CD14-positive monocyte (primary cell): ENCODE measurements at regions not wholly inside any gene's neighbourhood (a gene's known extent, or its start where the extent isn't known, plus 50 kb on each side); places are given as distances from the start of the nearest gene placed in this dataset.

ENCODE experiments used
- DNase-seq, 3 donors: peaks; one replicate each; pipeline ENCODE4 v3.0.0-alpha.2; 2011 to 2022
- H2AFZ ChIP-seq: 2 replicates; pipeline ENCODE4 v1.6.0; 2012; ENCODE audit warnings: mild to moderate bottlenecking, low read depth, low read length, inconsistent platforms; ENCODE audit not compliant: insufficient read depth, poor library complexity, severe bottlenecking
- H3K27ac ChIP-seq, 2 donors: 1 replicate in 1 of 2; 2 replicates in 1 of 2; pipeline ENCODE4 v1.5.1; 2012 to 2013; ENCODE audit warnings: low read length in 2 of 2, control low read depth in 1 of 2, inconsistent platforms in 1 of 2, low read depth in 1 of 2, mild to moderate bottlenecking in 1 of 2
- H3K27me3 ChIP-seq, 2 donors: one replicate each; pipeline versions ENCODE4 v1.6.0 to v1.6.1; 2011 to 2013; ENCODE audit warnings: low read length in 2 of 2; ENCODE audit not compliant: control insufficient read depth in 2 of 2, insufficient read depth in 2 of 2
- H3K36me3 ChIP-seq, 2 donors: replicated peaks in 1 of 2; 1 replicate in 1 of 2; 2 replicates in 1 of 2; pipeline versions ENCODE4 v1.5.1 to v1.6.1; 2012 to 2013; ENCODE audit warnings: low read length in 2 of 2, control low read depth in 1 of 2, inconsistent platforms in 1 of 2, mild to moderate bottlenecking in 1 of 2; ENCODE audit not compliant: insufficient read depth in 2 of 2, control insufficient read depth in 1 of 2
- H3K4me1 ChIP-seq, 2 donors: 1 replicate in 1 of 2; 2 replicates in 1 of 2; pipeline versions ENCODE4 v1.5.1 to v1.6.1; 2012 to 2013; ENCODE audit warnings: low read length in 2 of 2, control low read depth in 1 of 2, inconsistent platforms in 1 of 2, mild to moderate bottlenecking in 1 of 2, moderate library complexity in 1 of 2; ENCODE audit not compliant: insufficient read depth in 2 of 2, control insufficient read depth in 1 of 2
- H3K4me2 ChIP-seq: replicated peaks from 2 replicates; pipeline ENCODE3; 2012; ENCODE audit warnings: low read length, moderate library complexity, mild to moderate bottlenecking; ENCODE audit not compliant: poor library complexity, severe bottlenecking; ENCODE audit errors: extremely low read depth
- H3K4me3 ChIP-seq, 3 experiments: fragments of 200-600 bp in 1 of 3; sonication (generic) in 1 of 3; replicated peaks in 1 of 3; 1 replicate in 2 of 3; 2 replicates in 1 of 3; pipeline ENCODE4 v1.5.1; 2011 to 2013; ENCODE audit warnings: low read length in 3 of 3, mild to moderate bottlenecking in 3 of 3, control low read depth in 2 of 3, low read depth in 2 of 3, inconsistent platforms in 1 of 3, moderate library complexity in 1 of 3
- H3K79me2 ChIP-seq: 2 replicates; pipeline ENCODE4 v1.6.0; 2012; ENCODE audit warnings: mild to moderate bottlenecking, control low read depth, inconsistent platforms, low read length, moderate library complexity; ENCODE audit not compliant: insufficient read depth
- H3K9ac ChIP-seq: 2 replicates; pipeline ENCODE4 v1.6.0; 2017; ENCODE audit warnings: low read length, mild to moderate bottlenecking; ENCODE audit not compliant: insufficient read depth, poor library complexity, severe bottlenecking
- H3K9me3 ChIP-seq, 2 donors: replicated peaks in 1 of 2; 1 replicate in 1 of 2; 2 replicates in 1 of 2; pipeline versions ENCODE4 v1.5.1 to v1.6.1; 2012 to 2013; ENCODE audit warnings: low read length in 2 of 2, control low read depth in 1 of 2; ENCODE audit not compliant: control insufficient read depth in 1 of 2, insufficient read depth in 1 of 2
- H4K20me1 ChIP-seq: 2 replicates; pipeline ENCODE4 v1.6.0; 2012; ENCODE audit warnings: mild to moderate bottlenecking, low read length, control low read depth, moderate library complexity; ENCODE audit not compliant: insufficient read depth
- H3K27ac Mint-ChIP-seq, 7 donors: one replicate each; pipeline ENCODE4 v1.8.0; 2020; ENCODE audit warnings: mild to moderate bottlenecking in 7 of 7, mixed read lengths in 7 of 7, moderate library complexity in 6 of 7, inconsistent platforms in 2 of 7
- H3K27me3 Mint-ChIP-seq, 3 donors: one replicate each; pipeline ENCODE4 v1.8.0; 2021 to 2022; ENCODE audit warnings: low read depth in 3 of 3, mild to moderate bottlenecking in 3 of 3, mixed read lengths in 3 of 3, moderate library complexity in 3 of 3, inconsistent platforms in 1 of 3
- H3K36me3 Mint-ChIP-seq, 2 donors: one replicate each; pipeline ENCODE4 v1.8.0; 2020; ENCODE audit warnings: mixed read lengths in 2 of 2, inconsistent platforms in 1 of 2, mild to moderate bottlenecking in 1 of 2
- H3K4me1 Mint-ChIP-seq: one replicate; pipeline ENCODE4 v1.8.0; 2020; ENCODE audit warnings: mild to moderate bottlenecking, mixed read lengths
- H3K4me3 Mint-ChIP-seq, 2 donors: one replicate each; pipeline ENCODE4 v1.8.0; 2020; ENCODE audit warnings: mild to moderate bottlenecking in 2 of 2, mixed read lengths in 2 of 2, moderate library complexity in 1 of 2
- H3K9me3 Mint-ChIP-seq, 7 donors: one replicate each; pipeline ENCODE4 v1.8.0; 2020 to 2022; ENCODE audit warnings: mixed read lengths in 7 of 7, mild to moderate bottlenecking in 6 of 7, moderate library complexity in 6 of 7, inconsistent platforms in 2 of 7
- CTCF ChIP-seq: fragments of 200-600 bp; IDR thresholded peaks from one replicate; pipeline ENCODE4 v1.8.0; 2022; ENCODE audit warnings: antibody characterized with exemption, mild to moderate bottlenecking
- WGBS: methylation state at CpG from one replicate; pipeline ENCODE4 v1.1.5; 2013; ENCODE audit warnings: missing lambda C conversion rate; ENCODE audit not compliant: insufficient coverage; 5-methylcytosine and 5-hydroxymethylcytosine counted together
- intact Hi-C, 2 donors: fragments of 100-400 bp; cut with micrococcal nuclease; formaldehyde crosslinking; loops; one replicate each; pipeline versions ENCODE4 v1.15.0 to v1.15.1; 2023

- peaks cover 0 to 3% (median 0%) of the 10 kb centered on the region in 7 donors for H3K9me3 Mint-ChIP-seq
- H3K4me3 Mint-ChIP-seq: no peak overlapping the region
- DNase-seq: no peak
- Histone ChIP-seq H3K9me3 (no peaks in the 10 kb centered on the region), H2AFZ (no peak overlapping the region), H3K4me1 (no peaks in the 10 kb centered on the region), H3K9ac (no peak overlapping the region), H3K27me3 (no peaks in the 10 kb centered on the region), H3K79me2 (no peaks in the 10 kb centered on the region), H3K4me3 (no peak overlapping the region), H3K4me2 (no peak overlapping the region), H4K20me1 (no peaks in the 10 kb centered on the region), H3K27ac (no peak overlapping the region), H3K36me3 (no peaks in the 10 kb centered on the region)
- H3K27ac Mint-ChIP-seq: no peak overlapping the region
- no peaks in the 10 kb centered on the region for H3K4me1 Mint-ChIP-seq
- no peaks in the 10 kb centered on the region for H3K36me3 Mint-ChIP-seq
- no CpG with 5 or more reads among the region's 1 CpG for WGBS
- no peaks in the 10 kb centered on the region for H3K27me3 Mint-ChIP-seq
- TF ChIP-seq CTCF: no peak
- intact Hi-C loops: no loop called here
Observed at GRCh38 chr1:173388352-173388751, 88.8 kb upstream of the PRDX6 start.

- H3K9me3 Mint-ChIP-seq: peaks cover 0 to 3% (median 0%) of the 10 kb centered on the region in 7 donors
- no peak overlapping the region for H3K27ac ChIP-seq
Observed at GRCh38 chr1:173392895-173393658, 84.1 kb upstream of the PRDX6 start.

More at GRCh38 chr1:173392895-173393658, 84.1 kb upstream of the PRDX6 start:
- Histone ChIP-seq H3K36me3 (no peaks in the 10 kb centered on the region), H3K27me3 (no peaks in the 10 kb centered on the region), H3K9ac (no peak overlapping the region), H3K79me2 (no peaks in the 10 kb centered on the region), H3K4me3 (no peak overlapping the region), H3K4me2 (no peak overlapping the region), H2AFZ (no peak overlapping the region), H4K20me1 (no peaks in the 10 kb centered on the region), H3K9me3 (no peaks in the 10 kb centered on the region), H3K4me1 (no peaks in the 10 kb centered on the region)
- no peak overlapping the region for H3K4me3 Mint-ChIP-seq
- DNase-seq: no peak
- intact Hi-C loops: no loop called here
- no peaks in the 10 kb centered on the region for H3K27me3 Mint-ChIP-seq
- 96% methylated on average over 7 of the region's 8 CpGs for WGBS
- H3K4me1 Mint-ChIP-seq: no peaks in the 10 kb centered on the region
- H3K36me3 Mint-ChIP-seq: no peaks in the 10 kb centered on the region
- no peak for TF ChIP-seq CTCF
- no peak overlapping the region for H3K27ac Mint-ChIP-seq
